ENCODE measurements at regions not wholly inside any gene's neighbourhood (a gene's known extent, or its start where the extent isn't known, plus 50 kb on each side); places are given as distances from the start of the nearest gene placed in this dataset.

DNA sequence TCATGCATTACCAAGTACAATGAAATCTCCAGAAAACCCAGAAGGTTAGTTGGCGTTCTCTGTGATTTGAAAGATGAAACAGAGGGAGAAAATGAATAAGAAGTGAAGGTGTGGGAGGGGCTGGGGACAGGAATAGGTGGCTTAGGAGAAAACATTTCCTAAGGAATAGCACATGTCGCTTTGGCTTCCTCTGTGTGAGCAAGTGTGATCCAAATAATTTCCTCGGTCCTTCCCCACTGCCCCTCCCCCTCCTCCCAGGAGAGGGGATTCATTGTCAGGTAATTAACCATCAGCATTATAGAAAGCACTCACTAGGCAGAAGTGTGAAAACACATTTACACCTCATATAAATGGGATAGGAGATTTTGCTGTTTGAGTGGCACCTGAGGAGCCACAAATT, 105.5 kb downstream of the NUF2 start:
- TF ChIP-seq TAF1 (IDR thresholded peaks at IDR 0.05; ENCODE audit: borderline replicate concordance, low read depth, low read length): no peak
- TF ChIP-seq POLR2A (IDR thresholded peaks at IDR 0.05; ENCODE audit: low read depth, low read length): no peak

Data from GM12892 (cell line).